RPMI8226 (cell line): ENCODE measurements at regions not wholly inside any gene's neighbourhood (a gene's known extent, or its start where the extent isn't known, plus 50 kb on each side); places are given as distances from the start of the nearest gene placed in this dataset.
A peak's percentile ranks its signal among the peaks of the same experiment; 100 is the strongest.
"Not testable (repeated sequence)": the region's sequence is repeated elsewhere in the genome, so short reads cannot be mapped to it uniquely, and the experiment has no call there.

Source experiments
- DNase-seq: peaks from one replicate; pipeline ENCODE4 v3.0.0-alpha.2; 2015

- DNase-seq, result no peak
Observed at GRCh38 chr20:12512755-12513154, 496.0 kb upstream of the SPTLC3 start.

- DNase-seq, result no peak
Observed at GRCh38 chr20:12528104-12528503, 480.7 kb upstream of the SPTLC3 start.

- DNase-seq, result no peak
Observed at GRCh38 chr20:12528591-12529041, 480.2 kb upstream of the SPTLC3 start.

GRCh38 chr20:12531626-12532025, 477.1 kb upstream of the SPTLC3 start:
- DNase-seq, result no peak

DNA sequence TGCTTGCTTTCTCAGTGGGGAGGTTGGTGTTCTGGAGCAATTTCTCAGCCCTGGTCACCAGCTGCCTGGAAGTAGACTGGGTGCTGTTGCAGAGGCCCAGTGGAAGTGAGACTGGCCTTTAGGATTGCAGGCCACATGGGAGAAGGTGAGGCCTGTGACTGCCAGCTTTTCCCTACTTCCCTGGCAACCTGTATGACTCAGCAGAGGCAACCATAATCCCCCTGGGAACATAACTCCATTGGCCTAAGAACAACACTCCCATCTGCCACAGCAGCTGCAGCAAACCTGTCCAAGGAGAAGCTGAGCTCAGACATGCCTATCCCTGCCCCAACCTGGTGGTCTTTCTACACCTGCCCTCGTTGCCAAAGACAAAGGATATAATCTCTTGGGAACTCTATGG, 473.5 kb upstream of the SPTLC3 start:
- DNase-seq, result no peak

- DNase-seq, result no peak
Observed at GRCh38 chr20:12535770-12536169, 473.0 kb upstream of the SPTLC3 start.

DNA sequence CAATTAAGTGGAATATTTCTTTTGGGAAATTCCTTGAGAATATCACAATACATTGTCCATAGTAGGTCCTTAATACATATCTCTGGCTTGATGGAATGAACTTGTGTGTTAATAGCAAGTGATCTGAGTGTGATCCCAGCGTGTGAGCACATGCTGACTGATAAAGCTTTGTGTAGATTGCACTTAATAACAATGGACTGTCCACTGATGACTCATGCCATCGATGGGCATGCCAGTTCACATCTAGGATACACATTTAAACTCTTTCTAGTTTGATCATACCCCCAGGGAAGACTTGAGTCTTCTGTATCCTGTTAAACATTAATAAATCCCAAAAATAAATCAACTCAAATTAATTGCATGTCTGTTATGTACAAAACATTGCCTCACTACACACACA, 454.3 kb upstream of the SPTLC3 start:
- DNase-seq, result no peak

DNA sequence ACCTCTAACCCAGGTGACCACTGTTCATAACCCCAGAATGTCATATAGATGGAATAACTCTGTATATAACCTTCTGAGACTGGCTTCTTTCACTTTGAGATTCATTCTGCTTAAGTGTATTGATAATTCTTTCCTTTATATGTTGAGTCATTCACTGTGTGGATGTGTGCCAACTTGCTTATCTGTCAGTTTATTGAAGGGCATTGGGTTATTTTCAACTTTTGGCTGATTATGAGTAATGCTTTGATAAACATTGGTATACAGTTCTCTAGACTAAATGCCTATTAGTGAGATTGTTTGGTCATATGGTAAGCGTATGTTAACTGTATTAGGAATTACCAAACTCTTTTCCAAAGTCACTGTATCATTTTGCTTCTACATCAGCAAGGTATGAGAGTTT, 453.4 kb upstream of the SPTLC3 start:
- no peak for DNase-seq

DNA sequence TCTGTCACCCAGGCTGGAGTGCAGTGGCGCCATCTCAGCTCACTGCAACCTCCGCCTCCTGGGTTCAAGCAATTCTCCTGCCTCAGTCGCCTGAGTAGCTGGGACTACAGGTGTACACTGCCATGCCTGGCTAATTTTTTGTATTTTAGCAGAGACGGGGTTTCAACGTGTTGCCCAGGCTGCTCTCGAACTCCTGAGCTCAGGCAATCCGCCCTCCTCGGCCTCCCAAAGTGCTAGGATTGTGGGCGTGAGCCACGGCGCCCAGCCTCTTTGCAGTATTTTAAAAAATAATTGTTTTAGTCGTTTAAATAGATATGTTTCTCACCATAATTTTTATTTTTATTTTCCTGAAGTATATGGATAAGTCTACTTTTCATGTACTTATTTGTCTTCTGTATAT, 452.9 kb upstream of the SPTLC3 start:
- DNase-seq, result not testable (repeated sequence)

- no peak for DNase-seq
Observed at GRCh38 chr20:12557224-12557623, 451.5 kb upstream of the SPTLC3 start.

DNA sequence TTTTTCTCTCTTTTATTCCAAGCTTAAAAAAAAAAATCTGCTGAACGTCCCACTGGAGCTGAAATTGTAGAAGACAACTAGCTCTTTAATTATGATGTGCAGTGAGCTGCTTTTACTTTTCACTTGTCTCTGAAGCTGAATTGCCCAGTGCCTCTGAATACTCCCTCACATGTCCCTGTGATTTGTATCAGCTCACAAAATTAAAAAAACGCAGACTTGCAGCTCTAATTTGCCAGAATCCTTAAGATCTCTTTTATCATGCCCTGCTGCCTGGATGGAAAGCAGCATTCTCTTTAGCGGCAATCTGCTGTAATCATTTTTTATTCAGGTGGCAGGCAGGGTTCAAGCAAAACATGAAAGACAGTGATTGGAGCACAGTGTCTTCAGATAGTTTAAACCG, 443.8 kb upstream of the SPTLC3 start:
- no peak for DNase-seq

DNA sequence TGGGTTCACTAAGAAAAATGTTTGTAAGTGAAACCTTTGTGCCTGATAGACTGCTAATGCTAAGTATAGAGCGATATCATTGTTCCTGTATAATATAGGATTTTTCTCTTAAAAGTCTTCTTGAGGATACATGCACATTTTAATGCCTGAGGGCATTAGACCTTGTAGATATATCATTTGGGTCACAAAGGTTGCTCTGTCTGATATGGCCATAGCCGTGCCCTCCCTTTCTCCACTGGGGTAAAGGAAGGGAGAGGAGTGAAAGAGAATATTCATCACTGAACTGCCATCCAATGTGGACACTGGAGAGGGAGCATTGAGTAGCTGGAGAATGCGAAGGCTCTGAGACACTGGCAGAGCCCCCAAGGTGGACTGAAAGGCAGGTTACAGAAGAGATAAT, 442.2 kb upstream of the SPTLC3 start:
- DNase-seq, result no peak

GRCh38 chr20:12570371-12570770, 438.4 kb upstream of the SPTLC3 start:
- DNase-seq, result peak; percentile 49

DNA sequence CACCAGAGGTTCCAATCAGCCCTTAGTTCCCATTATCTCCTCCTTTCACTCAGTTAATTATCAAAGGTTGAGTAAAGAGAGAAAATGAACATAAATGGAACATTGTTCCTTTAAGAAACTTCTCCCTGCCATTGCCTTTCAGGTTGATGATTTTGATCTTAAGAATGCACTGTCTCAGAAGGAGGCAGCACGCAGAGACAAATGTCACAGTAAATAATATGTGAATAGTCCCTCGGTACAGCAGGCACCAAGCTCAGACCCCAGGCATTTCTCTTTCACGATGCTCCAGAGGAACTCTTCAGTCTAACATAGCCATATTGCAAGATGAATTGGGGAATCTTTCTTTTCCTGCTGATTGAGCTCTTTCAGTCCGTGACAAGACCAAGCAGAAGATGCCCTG, 435.3 kb upstream of the SPTLC3 start:
- DNase-seq, result no peak

DNA sequence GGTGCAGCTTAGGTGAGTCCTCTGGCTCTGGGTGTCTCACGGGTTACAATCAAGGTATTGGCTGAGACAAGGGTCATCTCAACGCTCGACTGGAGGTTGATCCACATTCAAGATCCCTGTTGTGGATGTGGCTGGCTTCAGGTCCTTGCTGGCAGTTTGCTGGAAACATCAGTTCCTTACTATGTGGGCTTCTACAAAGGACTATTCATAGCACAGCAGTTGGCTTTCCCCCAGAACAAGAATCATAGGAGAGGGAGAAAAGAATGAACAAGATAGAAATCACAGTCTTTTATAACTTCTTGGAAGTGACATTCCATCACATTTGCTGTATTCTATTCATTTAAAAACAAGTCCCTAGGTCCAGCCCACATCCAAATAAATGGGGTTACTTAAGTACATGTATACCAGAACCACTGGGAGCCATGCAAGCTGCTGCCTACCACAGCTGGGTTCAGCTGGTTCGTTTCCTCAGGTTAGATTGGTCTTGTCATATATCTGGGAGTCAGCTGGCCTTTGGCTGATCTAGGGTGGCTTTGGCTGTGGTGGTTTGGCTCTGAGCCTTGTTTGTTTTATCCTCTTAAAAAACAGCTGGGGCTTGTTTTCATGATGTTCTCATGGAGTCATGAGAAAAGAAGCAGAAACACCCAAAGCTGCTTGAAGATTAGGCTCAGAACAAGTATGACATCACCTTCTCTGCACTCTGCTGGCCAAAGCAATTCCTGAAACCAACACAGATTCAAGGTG, 433.2 kb upstream of the SPTLC3 start:
- DNase-seq, result peak; percentile 50

DNA sequence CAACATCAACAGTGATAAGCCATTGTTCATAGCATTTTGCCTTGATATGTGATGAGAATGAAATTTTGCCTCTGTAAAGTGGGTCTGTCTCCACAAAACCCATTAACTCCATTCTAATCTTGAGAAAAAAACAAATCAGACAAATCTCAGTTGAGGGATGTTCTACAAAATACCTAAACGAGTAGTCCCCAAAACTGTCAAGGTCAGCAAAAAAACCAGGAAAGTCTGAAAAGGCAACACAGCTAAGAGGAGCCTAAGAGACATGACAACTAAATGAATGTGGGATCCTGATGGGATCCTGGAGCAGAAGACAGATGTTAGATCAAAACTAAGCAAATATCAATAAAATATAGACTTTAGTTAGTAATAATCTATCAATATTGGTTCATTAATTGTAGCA, 431.6 kb upstream of the SPTLC3 start:
- DNase-seq, result no peak

DNA sequence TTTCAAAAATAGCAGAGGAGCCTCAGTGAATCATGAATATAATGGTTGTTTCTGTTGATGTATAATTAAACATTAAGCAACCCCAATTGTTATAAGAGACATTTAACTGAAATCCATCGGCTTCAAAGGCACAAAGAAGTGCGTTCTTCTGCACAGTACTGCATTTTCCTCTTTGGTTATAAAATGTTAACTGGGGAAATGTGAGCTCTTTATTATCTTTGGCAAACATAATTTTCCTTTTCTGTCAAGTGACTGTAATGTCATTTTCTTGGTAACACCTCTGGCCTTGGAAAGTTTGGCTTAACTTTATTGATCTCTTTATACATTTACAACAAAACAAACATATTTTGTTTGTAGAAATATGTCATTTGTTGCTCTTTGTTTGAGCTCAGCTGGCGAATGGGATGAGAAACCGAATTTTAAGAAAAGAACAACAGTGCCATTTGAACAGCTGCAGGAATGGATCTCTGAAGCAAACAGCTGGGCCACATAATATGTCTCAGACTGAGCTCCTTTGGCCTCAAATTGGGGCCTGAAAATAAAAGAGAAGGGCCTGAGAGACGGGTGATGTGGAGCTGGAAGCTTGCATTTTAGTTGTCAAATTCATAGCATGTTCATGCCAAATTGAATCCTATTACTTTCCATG, 427.0 kb upstream of the SPTLC3 start:
- no peak for DNase-seq

GRCh38 chr20:12582710-12583109, 426.1 kb upstream of the SPTLC3 start:
- not testable (repeated sequence) for DNase-seq

DNA sequence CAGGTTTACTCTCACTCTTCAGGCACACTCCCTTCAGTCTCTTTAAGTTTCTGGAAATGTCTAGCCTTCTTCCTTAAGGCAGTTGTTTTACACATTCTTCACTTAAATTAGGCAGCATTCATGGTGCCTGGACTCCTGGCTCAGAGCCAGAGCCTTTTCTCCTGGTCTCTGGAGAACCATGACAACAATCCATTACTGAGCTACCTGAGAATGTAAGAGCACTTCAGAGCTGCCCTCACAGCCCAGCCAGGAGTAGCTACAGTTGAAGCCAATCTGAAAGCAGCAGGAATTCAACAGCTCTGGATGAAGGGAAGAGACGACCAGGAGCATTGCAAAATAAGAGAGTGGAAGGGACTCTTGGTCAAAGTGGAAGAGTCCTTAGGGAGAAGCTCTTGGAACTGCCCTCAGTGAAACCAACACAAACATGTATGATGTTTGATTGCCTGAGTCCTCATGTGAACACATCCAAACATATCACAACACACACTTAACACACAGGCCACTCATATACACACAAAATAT, 416.8 kb upstream of the SPTLC3 start:
- DNase-seq, result no peak

- no peak for DNase-seq
Observed at GRCh38 chr20:12592756-12593155, 416.0 kb upstream of the SPTLC3 start.

DNA sequence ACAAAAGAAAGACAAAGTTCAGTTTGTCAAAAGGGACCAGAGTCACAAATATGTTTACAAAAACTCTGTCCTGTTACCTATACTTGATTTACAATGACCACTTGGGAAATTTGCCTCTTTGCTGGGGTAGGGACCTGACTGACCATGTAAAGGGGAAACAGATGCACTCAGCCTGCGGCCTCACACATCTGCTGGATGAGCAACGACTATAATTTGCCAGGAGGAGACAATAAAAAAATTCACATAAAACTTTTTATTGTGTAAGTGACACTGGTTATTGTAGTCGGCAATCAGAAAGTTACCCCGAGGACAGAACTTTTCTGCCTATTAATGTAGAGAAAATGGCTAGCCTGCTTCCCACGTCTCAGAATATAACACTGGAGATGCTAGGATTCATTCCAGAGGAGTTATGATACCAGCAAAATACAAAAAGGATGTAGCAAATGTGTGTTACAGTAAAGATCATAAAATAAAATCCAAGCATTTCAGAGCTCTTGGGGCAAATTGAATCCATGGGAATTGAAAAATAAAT, 415.4 kb upstream of the SPTLC3 start:
- DNase-seq, result no peak

DNA sequence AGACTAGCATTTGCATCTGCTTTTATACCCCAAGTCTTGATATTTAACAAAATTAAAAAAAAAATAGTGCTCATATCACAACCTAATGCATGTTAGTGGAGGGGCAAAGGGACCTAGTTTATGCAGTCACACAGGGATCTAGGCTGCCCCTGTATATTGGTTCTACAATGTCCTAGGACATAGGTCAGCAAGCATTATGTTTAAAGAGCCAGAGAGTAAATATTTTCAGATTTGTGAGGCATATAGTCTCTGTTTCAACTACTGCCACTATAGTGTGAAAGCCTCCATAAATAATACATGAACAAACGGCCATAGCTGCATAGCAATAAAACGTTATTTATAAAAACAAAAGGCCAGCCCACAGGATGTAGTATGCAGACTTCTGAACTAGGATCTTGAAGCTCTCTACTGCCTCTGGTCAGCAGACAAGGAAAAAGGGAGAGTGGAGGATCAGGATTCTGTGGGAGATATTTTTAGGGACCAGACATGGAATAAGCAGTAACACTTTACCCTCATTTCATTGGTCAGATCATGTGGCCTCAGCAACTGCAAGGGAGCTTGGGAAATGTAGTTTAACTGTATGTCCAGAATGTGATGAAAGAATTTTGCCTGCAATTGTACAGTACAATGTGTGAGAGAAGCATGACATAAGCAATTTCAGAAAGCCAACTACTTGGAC, 414.2 kb upstream of the SPTLC3 start:
- DNase-seq, result no peak

DNA sequence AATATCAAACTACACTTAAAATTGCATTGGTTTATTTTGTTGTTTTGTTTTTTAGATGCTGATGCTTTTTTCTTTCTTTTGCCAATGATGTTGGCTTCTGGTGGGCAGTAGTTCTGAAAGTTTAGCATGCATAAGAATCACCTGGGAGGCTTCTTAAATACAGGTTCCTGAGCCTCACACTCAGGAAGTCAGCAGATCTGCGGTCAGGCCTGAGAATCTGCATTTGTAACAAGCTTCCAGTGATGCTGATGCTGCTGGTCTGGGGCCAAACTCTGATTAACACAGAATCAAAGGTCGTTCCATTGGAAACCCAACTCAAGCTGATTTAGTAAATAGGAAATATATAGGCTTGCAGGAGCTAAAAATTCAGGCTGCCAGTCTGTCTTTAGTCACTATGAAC, 412.9 kb upstream of the SPTLC3 start:
- peak; percentile 52 for DNase-seq

DNA sequence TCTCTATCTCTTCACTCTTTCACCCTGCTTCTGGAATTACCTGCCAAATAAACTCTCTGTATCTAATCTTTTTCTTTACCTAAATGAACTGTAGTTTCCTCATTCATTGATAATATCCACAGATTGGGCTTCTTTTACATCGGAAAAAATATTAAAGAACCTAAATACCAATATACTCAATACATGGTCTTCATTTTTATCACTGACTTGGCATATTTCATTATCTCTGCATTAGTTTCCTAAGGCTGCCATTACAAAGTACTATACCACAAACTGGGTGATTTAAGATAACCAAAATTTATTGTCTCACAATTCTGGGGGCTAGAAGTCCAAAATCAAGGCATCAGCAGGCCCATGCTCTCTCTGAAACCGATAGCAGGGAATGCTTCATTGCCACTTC, 411.9 kb upstream of the SPTLC3 start:
- DNase-seq, result no peak
